Activated naive CD4-positive, alpha-beta T cell treated with anti-CD3 and anti-CD28 coated beads, Interleukin-2, amount 50 U/mL, for 72 hours (primary cell): ENCODE measurements at regions not wholly inside any gene's neighbourhood (a gene's known extent, or its start where the extent isn't known, plus 50 kb on each side); places are given as distances from the start of the nearest gene placed in this dataset.

Experiments
- ATAC-seq, 2 donors: fragments of 150-1000 bp; cut with Tn5 transposase; 2 replicates each; pipeline ENCODE4 v1.10.0; 2021; ENCODE audit warnings: mild to moderate bottlenecking in 2 of 2, moderate library complexity in 2 of 2
- DNase-seq, 2 donors: peaks; one replicate each; pipeline ENCODE4 v3.0.0; 2021 to 2022; ENCODE audit warnings: low spot score in 2 of 2
- H3K27ac Mint-ChIP-seq, 2 donors: one replicate each; pipeline ENCODE4 v1.8.0; 2022; ENCODE audit warnings: mild to moderate bottlenecking in 2 of 2, mixed read lengths in 2 of 2
- H3K36me3 Mint-ChIP-seq, 2 donors: one replicate each; pipeline ENCODE4 v1.8.0; 2022; ENCODE audit warnings: mixed read lengths in 2 of 2
- H3K9me3 Mint-ChIP-seq, 2 donors: one replicate each; pipeline ENCODE4 v1.8.0; 2022; ENCODE audit warnings: mixed read lengths in 2 of 2

GRCh38 chr2:145268931-145269330 lies 749.0 kb upstream of the ZEB2 start:
- ATAC-seq (no peak), DNase-seq (no peak)
- Mint-ChIP-seq H3K27ac (no peak overlapping the region), H3K36me3 (no peaks in the 10 kb centered on the region), H3K9me3 (peaks cover 5 to 6% of the 10 kb centered on the region in 2 donors)

GRCh38 chr2:145267451-145267850 lies 747.5 kb upstream of the ZEB2 start:
- H3K27ac Mint-ChIP-seq, result no peak overlapping the region
- no peaks in the 10 kb centered on the region for H3K36me3 Mint-ChIP-seq
- peaks cover under 1 to 1% of the 10 kb centered on the region in 2 donors for H3K9me3 Mint-ChIP-seq
- ATAC-seq, result no peak
- no peak for DNase-seq

- ATAC-seq (no peak), DNase-seq (no peak)
- H3K9me3 Mint-ChIP-seq, result no peaks in the 10 kb centered on the region
- H3K27ac Mint-ChIP-seq, result no peak overlapping the region
- H3K36me3 Mint-ChIP-seq, result no peaks in the 10 kb centered on the region
Observed at GRCh38 chr2:145265244-145265643, 745.3 kb upstream of the ZEB2 start.

DNA sequence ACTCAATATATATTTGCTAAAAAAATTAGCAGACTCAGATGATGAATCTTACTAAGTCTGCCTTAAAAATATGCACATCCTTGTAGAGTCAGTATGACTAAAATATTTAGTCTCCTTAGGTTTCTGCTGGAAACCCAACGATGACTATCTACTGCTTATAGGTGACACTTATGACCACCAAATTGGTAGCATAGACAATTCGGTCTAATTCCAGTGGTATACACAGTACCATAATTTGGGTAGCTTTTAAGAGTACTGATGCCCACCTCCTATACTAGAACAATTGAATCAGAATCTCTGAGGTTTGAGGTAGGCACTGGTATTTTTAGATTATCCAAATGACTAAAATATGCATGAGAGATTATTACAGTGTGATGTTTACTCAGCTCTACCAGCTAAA lies 740.8 kb upstream of the ZEB2 start:
- ATAC-seq (no peak), DNase-seq (no peak)
- Mint-ChIP-seq H3K9me3 (peaks cover 6 to 11% of the 10 kb centered on the region in 2 donors), H3K36me3 (no peaks in the 10 kb centered on the region), H3K27ac (no peak overlapping the region)

DNA sequence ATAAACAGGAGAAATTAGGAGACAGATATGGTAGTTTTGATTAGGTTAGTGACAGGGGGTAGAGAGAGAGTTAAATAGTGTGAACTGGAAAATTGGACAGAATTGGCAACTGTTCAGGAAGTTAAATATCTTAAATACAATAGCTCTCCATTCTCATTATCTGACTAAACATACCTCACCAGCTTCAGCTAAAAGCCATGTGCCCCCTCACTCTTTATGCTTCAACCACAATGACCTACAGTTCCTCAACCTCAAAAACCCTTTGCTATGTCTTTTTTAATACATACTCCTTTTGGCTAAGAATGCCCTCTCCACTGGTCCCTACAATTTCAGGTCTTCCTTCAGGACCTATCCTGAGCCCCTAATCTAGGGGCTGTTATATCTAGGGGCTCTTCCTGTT lies 740.2 kb upstream of the ZEB2 start:
- Mint-ChIP-seq H3K27ac (no peak overlapping the region), H3K9me3 (peaks cover 6 to 11% of the 10 kb centered on the region in 2 donors), H3K36me3 (no peaks in the 10 kb centered on the region)
- no peak for ATAC-seq
- DNase-seq, result no peak

DNA sequence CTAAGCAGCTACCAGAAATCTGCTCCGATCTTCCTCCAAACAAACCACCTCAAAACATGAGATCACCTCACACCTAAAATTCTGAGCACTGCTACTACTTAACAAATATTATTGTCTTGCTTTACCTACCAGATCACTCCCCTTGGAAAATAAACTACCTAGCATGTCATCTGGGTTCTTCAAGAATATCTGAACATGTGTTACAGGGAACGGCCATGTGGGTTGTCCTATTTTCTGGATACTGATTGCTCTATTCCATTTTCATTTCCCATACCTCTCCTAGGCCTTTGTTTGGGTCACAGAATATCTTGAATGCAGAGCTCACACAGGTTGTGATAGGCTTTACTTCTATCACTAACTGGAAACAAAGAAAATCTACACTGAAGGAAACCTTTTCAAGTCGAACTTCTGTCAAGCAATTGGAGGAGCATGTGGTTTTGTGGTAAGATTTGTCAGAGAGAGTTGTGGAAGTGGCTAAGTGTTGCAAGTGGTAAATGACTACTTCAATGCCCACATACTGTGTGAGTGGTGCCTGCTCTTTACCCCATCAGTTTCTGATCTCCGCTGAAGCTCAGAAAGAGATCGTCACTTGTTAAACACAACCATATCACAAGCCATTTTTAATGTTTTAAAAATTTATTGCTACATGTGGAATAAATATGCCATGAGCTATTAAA lies 739.1 kb upstream of the ZEB2 start:
- DNase-seq, result no peak
- Mint-ChIP-seq H3K36me3 (no peaks in the 10 kb centered on the region), H3K27ac (no peak overlapping the region), H3K9me3 (peaks cover 11 to 14% of the 10 kb centered on the region in 2 donors)
- peak; percentile 81 to 93 for ATAC-seq

DNA sequence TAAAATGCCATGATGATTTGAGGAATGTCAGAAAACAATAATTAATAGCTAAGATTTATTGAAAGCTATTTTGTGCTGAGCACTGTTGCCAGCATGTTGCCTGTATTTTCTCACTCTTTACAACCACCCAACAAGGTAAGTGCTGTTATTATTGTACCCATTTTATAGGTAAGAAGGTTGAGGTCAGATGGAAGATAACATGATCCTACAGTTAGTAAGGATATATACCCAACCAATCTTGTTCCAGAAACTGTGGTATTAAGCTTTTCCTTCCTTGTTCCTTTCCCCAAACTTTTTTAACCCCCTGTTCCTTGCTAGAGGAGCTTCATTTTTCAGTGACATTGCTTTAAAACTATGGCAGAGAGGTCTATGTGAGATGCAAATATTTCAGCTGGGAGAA lies 738.0 kb upstream of the ZEB2 start:
- Mint-ChIP-seq H3K9me3 (peaks cover 11 to 18% of the 10 kb centered on the region in 2 donors), H3K36me3 (no peaks in the 10 kb centered on the region), H3K27ac (no peak overlapping the region)
- DNase-seq (no peak), ATAC-seq (no peak)

DNA sequence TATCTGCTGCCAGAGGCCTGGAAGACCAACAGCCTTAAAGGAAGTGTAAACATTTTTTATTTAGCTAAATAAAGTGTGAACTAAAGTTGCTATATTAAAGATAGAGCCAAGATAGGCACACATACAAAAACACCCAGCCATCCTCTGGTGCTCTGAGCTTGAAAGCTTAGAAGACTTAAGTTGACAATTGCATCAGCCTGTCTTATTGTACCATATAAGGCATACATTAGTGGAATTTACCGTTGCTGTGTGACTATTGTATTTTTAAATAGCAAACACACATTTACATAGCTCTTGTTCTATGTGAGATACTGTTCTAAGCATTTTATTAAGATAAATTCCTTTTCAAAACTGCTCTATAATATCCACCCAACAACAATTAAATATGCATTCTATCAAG lies 736.6 kb upstream of the ZEB2 start:
- no peak for ATAC-seq
- Mint-ChIP-seq H3K9me3 (peaks cover 11 to 18% of the 10 kb centered on the region in 2 donors), H3K36me3 (no peaks in the 10 kb centered on the region), H3K27ac (no peak overlapping the region)
- DNase-seq, result no peak

DNA sequence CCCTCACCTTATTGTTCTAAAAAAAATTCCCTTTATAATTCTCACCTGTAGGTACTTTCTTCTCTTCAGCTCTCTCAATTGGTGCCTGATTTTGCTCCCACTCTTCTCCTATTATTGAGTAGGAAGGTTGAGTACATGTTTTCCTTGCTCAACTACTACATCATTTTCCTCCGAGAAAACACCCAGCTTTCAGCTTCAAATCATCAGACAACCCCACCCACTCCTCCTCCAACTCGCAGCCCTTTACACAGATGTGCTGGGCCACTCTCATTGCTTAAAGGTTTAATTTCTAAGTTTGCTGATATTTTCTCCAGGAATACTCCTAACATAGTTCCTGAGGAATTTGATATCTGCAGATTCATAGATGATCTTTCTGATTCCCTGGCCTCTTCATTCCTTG lies 734.4 kb upstream of the ZEB2 start:
- Mint-ChIP-seq H3K9me3 (peaks cover 6 to 21% of the 10 kb centered on the region in 2 donors), H3K27ac (no peak overlapping the region), H3K36me3 (no peaks in the 10 kb centered on the region)
- no peak for ATAC-seq
- DNase-seq, result no peak

GRCh38 chr2:145253492-145253891 lies 733.6 kb upstream of the ZEB2 start:
- Mint-ChIP-seq H3K27ac (no peak overlapping the region), H3K9me3 (peaks cover 0 to 15% of the 10 kb centered on the region in 2 donors), H3K36me3 (no peaks in the 10 kb centered on the region)
- ATAC-seq, result no peak
- DNase-seq, result no peak

DNA sequence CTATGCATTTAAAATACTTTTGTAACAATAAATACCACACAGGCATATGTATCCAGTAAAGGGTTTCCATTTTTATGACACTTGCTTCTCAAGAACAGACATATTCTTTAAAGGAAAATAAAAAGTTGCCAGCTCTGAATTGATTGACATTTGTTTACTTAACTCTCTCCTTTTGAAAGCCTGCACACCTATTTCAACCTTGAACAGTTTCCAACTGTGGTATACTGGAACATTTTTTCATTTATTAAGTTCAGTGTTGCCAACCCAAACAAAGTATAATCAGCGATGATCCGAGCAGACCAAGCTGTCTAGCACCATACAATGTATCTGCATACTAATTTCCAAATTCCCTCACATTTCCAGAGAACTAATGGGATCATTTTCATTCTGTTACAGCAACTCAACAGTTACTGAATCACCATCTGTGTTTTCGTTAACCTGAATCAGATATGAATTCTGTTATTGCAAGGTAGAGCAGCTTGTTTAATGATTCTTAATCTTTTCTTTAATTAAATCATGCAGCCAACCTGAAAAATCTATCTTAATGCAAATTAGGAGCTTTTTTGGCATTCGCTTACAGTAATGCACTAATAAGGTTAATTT lies 725.5 kb upstream of the ZEB2 start:
- no peak for ATAC-seq
- no peak for DNase-seq
- no peak overlapping the region for H3K27ac Mint-ChIP-seq
- peaks cover 0 to 3% of the 10 kb centered on the region in 2 donors for H3K9me3 Mint-ChIP-seq
- no peaks in the 10 kb centered on the region for H3K36me3 Mint-ChIP-seq

GRCh38 chr2:145235312-145235711 lies 715.4 kb upstream of the ZEB2 start:
- no peak for ATAC-seq

DNA sequence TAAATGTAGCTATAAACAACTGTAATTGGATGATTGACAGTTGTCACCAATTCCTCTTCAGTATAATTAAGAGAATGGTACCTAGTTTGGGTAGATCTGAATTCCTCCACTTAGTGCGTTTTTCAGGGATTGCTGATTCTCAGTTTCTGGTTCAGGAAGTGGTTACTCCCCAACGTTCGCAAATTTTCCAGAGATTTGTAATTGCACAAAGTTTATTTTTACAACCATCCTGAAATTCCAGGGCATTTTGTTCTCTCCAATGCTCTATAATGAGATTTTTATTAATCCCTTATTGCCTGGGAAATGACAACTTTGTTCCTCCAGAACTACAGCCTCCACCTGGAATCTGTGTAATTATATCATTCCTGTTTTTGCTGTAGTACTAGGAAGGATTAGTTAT lies 710.6 kb upstream of the ZEB2 start:
- DNase-seq, result no peak
- no peak for ATAC-seq
- Mint-ChIP-seq H3K27ac (no peak overlapping the region), H3K36me3 (no peaks in the 10 kb centered on the region), H3K9me3 (peaks cover 7 to 10% of the 10 kb centered on the region in 2 donors)

More at GRCh38 chr2:145235312-145235711, 715.4 kb upstream of the ZEB2 start:
- no peak for DNase-seq
- H3K27ac Mint-ChIP-seq, result no peak overlapping the region
- peaks cover 3% of the 10 kb centered on the region in 2 donors for H3K9me3 Mint-ChIP-seq
- no peaks in the 10 kb centered on the region for H3K36me3 Mint-ChIP-seq

DNA sequence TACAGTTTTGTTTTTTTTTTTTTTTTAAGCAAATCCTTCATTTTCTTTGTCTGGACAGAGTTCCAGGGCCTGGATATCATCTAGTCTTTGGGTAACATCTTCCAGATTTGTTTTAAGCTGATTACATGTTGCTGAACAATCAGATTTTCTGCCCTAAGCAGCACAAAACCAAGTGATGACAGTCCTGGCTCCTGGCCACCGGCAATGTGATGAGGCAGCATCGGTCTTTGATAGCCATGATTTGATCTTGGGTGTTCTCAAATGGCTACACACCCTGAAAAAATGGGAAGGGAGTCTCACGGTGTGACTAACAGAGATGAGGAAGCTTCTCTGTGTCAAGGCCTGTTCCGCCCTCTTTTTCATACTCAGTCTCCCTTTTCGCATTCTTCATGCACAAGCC lies 708.6 kb upstream of the ZEB2 start:
- DNase-seq, result no peak
- H3K27ac Mint-ChIP-seq, result no peak overlapping the region
- H3K9me3 Mint-ChIP-seq, result peaks cover 9 to 10% of the 10 kb centered on the region in 2 donors
- ATAC-seq, result no peak
- H3K36me3 Mint-ChIP-seq, result no peaks in the 10 kb centered on the region

DNA sequence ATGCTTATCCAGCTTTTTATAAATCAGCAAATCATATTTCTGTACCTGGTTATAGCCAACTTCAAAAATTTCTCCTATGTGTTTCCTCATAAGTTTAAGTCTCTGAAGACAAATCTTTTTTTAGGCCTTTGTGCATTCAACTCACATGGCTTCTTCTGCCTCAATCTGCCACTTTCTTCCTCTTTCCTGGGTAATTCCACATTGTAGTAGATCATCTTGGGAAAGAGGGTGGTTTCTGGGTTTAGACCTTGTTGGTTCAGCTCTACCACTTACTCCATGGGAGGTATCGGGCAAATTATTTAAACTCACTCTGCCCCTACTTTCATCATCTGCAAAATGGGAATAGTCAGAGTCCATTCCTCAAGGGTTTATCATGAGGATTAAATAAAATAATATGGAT lies 707.0 kb upstream of the ZEB2 start:
- Mint-ChIP-seq H3K9me3 (peaks cover 12 to 15% of the 10 kb centered on the region in 2 donors), H3K36me3 (no peaks in the 10 kb centered on the region), H3K27ac (no peak overlapping the region)
- DNase-seq (no peak), ATAC-seq (no peak)

DNA sequence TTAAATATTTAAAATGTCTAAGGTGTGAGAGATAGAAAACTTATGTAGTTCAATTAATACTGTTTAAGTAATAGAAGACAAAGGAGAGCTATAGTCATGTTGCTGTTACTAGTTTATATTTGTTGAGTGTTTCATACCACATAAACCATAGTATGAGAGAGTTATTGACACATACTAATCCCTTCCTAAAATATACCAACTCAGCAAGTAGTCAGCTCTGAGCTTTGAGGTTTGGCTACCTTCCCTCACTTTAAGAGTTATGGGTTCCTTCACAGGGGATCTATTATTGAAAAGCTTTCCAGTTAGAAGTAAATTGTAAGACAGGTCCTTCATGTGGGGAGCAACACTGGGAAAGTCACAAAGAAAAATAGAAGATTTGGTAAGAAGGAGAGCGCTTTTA lies 701.6 kb upstream of the ZEB2 start:
- Mint-ChIP-seq H3K27ac (no peak overlapping the region), H3K9me3 (peaks cover 5 to 9% of the 10 kb centered on the region in 2 donors), H3K36me3 (no peaks in the 10 kb centered on the region)
- DNase-seq, result no peak
- no peak for ATAC-seq

DNA sequence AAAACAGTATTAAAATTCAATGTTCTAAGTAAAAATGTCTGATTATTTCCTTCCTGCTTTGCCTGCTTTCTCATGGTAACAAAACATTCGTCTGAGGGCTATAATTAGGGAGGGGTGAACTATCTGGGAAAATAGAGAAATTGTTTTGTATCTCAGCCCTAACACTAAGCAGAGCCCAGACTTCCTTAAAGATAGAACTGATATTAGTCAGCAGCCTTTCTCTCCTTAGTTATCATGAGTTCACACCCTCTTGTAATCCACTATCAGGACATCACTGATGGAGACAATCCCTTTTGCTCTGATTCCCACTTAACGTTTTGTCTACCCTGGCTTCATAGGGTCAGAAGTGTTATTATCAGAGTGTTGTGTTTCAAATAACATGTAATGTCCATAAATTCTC lies 701.1 kb upstream of the ZEB2 start:
- ATAC-seq (no peak), DNase-seq (no peak)
- Mint-ChIP-seq H3K36me3 (no peaks in the 10 kb centered on the region), H3K9me3 (peaks cover 5 to 9% of the 10 kb centered on the region in 2 donors), H3K27ac (no peak overlapping the region)

- no peaks in the 10 kb centered on the region for H3K36me3 Mint-ChIP-seq
- ATAC-seq (no peak), DNase-seq (no peak)
- H3K27ac Mint-ChIP-seq, result peak overlapping the region in 1 of 2 donors; percentile 50
- peaks cover 7 to 9% of the 10 kb centered on the region in 2 donors for H3K9me3 Mint-ChIP-seq
Observed at GRCh38 chr2:145220496-145220895, 700.6 kb upstream of the ZEB2 start.
